Gastrocnemius medialis (tissue), 4 donors: ENCODE measurements at regions not wholly inside any gene's neighbourhood (a gene's known extent, or its start where the extent isn't known, plus 50 kb on each side); places are given as distances from the start of the nearest gene placed in this dataset.
"Not testable (repeated sequence)": the region's sequence is repeated elsewhere in the genome, so short reads cannot be mapped to it uniquely, and the experiment has no call there.

ENCODE experiments used
- ATAC-seq, 2 donors: fragments of 150-250 bp; one replicate each; pipeline ENCODE4 v1.9.1; 2016
- DNase-seq, 2 donors: peaks; one replicate each; pipeline ENCODE4 v3.0.0-alpha.2; 2019
- H3K27ac ChIP-seq, 4 donors: fragments of 200-600 bp; sonication (generic); 1 replicate in 1 of 4; 2 replicates in 3 of 4; pipeline ENCODE4 v1.5.1; 2016 to 2018; ENCODE audit warnings: mild to moderate bottlenecking in 2 of 4, moderate library complexity in 1 of 4
- H3K27me3 ChIP-seq, 3 donors: fragments of 200-600 bp; sonication (generic) in 2 of 3; 1 replicate in 1 of 3; 2 replicates in 2 of 3; pipeline versions ENCODE4 v1.5.1 to v1.6.0; 2016 to 2019; ENCODE audit warnings: mild to moderate bottlenecking in 1 of 3, moderate library complexity in 1 of 3
- H3K36me3 ChIP-seq, 2 donors: fragments of 200-600 bp; sonication (generic) in 1 of 2; one replicate each; pipeline ENCODE4 v1.5.1; 2017 to 2018
- H3K4me1 ChIP-seq, 2 donors: fragments of 200-600 bp; sonication (generic) in 1 of 2; one replicate each; pipeline ENCODE4 v1.5.1; 2016 to 2017; ENCODE audit warnings: mild to moderate bottlenecking in 2 of 2
- H3K4me3 ChIP-seq, 4 donors: fragments of 200-600 bp; sonication (generic) in 3 of 4; 1 replicate in 1 of 4; 2 replicates in 3 of 4; pipeline ENCODE4 v1.5.1; 2016 to 2019; ENCODE audit warnings: mild to moderate bottlenecking in 2 of 4
- H3K9me3 ChIP-seq, 3 donors: fragments of 200-600 bp; sonication (generic) in 2 of 3; 1 replicate in 1 of 3; 2 replicates in 2 of 3; pipeline ENCODE4 v1.5.1; 2016 to 2019
- POLR2A ChIP-seq, 2 donors: fragments of 450-650 bp; IDR thresholded peaks; one replicate each; pipeline ENCODE4 v1.6.1; 2017; ENCODE audit warnings: antibody characterized with exemption in 2 of 2, mild to moderate bottlenecking in 2 of 2, moderate library complexity in 2 of 2
- in situ Hi-C, 4 donors: fragments of 200-750 bp; cut with MboI; loops; one replicate each; pipeline versions ENCODE4 v1.15.0 to v1.8.0; 2017; ENCODE audit warnings: low sequenced_read_pairs in 4 of 4
- intact Hi-C: fragments of 100-400 bp; cut with DNase I; formaldehyde crosslinking; loops from one replicate; pipeline ENCODE4 v1.15.1; 2023; ENCODE audit warnings: low total_unique reads
- TF ChIP-seq, protein P1 (sequence below), 5 experiments: fragments of 450-650 bp in 3 of 5; fragments of 200-600 bp in 2 of 5; sonication (generic) in 2 of 5; IDR thresholded peaks in 4 of 5; conservative IDR thresholded peaks in 1 of 5; 1 replicate in 4 of 5; 2 replicates in 1 of 5; pipeline ENCODE4 v1.5.1; 2016 to 2019; ENCODE audit warnings: antibody characterized with exemption in 5 of 5, mild to moderate bottlenecking in 3 of 5, moderate library complexity in 3 of 5

DNA sequence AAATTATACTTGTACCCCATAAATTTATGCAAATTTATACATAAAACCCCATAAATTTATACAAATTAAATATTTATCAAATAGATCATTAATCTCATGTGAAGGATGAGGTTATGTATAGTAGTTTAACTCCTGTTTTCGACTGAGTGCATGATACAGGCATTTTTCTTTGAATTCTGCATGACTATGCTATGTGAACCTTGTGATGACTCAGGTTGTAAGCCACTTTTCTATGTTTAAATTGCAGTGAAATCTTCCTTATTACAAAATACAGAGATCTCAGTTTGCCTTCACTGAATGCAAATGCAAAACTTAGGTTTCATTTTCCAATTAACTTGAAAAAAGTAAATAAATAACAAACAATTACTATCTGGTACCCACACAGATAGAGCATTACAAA, 843.7 kb downstream of the CDH11 start:
- Histone ChIP-seq H3K9me3 (no peaks in the 10 kb centered on the region), H3K4me3 (no peak overlapping the region), H3K4me1 (no peaks in the 10 kb centered on the region), H3K27me3 (no peaks in the 10 kb centered on the region), H3K36me3 (no peaks in the 10 kb centered on the region), H3K27ac (no peak overlapping the region)
- intact Hi-C loops: no loop called here
- DNase-seq (no peak), ATAC-seq (no peak)
- TF ChIP-seq, protein P1, sequence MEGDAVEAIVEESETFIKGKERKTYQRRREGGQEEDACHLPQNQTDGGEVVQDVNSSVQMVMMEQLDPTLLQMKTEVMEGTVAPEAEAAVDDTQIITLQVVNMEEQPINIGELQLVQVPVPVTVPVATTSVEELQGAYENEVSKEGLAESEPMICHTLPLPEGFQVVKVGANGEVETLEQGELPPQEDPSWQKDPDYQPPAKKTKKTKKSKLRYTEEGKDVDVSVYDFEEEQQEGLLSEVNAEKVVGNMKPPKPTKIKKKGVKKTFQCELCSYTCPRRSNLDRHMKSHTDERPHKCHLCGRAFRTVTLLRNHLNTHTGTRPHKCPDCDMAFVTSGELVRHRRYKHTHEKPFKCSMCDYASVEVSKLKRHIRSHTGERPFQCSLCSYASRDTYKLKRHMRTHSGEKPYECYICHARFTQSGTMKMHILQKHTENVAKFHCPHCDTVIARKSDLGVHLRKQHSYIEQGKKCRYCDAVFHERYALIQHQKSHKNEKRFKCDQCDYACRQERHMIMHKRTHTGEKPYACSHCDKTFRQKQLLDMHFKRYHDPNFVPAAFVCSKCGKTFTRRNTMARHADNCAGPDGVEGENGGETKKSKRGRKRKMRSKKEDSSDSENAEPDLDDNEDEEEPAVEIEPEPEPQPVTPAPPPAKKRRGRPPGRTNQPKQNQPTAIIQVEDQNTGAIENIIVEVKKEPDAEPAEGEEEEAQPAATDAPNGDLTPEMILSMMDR (IDR thresholded peaks at IDR 0.05 in 4 of 5, conservative IDR thresholded peaks at IDR 0.05 in 1 of 5): no peak
- TF ChIP-seq POLR2A (IDR thresholded peaks at IDR 0.05): no peak
- in situ Hi-C loops: no loop called here

DNA sequence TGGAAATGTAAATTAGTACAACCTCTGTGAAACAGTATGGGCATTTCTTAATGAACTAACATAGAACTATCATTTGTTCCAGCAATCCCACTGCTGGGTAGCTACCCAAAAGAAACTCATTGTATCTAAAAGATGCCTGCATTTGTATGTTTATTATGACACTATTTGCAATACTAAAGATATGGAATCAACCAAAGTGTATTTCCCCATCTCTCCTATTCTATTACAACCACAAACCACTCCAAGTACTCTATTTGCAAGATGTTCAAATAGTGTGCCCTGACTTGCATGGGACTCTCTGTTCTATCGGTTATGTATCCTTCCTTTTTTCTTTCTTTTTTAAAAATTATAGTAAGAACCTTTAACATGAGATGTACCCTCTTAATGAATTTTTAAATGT, 845.2 kb downstream of the CDH11 start:
- no peaks in the 10 kb centered on the region for H3K9me3 ChIP-seq
- no peaks in the 10 kb centered on the region for H3K27me3 ChIP-seq
- intact Hi-C loops (no loop called here), in situ Hi-C loops (no loop called here)
- no peak overlapping the region for H3K4me3 ChIP-seq
- H3K4me1 ChIP-seq: no peaks in the 10 kb centered on the region
- DNase-seq (no peak), ATAC-seq (no peak)
- no peaks in the 10 kb centered on the region for H3K36me3 ChIP-seq
- TF ChIP-seq, protein P1 (IDR thresholded peaks at IDR 0.05 in 4 of 5, conservative IDR thresholded peaks at IDR 0.05 in 1 of 5): no peak
- no peak for TF ChIP-seq POLR2A (IDR thresholded peaks at IDR 0.05)
- H3K27ac ChIP-seq: no peak overlapping the region

DNA sequence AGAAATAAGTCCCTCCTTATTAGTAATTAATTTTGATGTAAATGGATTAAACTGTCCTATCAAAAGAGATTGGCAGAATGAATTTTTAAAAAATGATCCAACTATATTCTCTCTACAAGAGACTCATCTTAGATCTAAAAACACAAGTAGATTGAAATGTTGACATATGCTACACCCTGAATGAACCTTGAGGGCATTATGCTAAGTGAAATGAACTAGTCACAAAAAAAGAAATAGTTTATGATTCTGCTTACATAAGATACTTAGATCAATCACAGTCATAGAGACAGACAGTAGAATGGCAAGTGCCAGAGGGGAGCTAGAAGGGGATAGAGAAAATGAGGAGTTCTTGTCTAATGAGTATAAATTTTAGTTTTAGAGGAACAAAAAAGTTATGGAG, 849.8 kb downstream of the CDH11 start:
- TF ChIP-seq, protein P1 (IDR thresholded peaks at IDR 0.05 in 4 of 5, conservative IDR thresholded peaks at IDR 0.05 in 1 of 5): no peak
- TF ChIP-seq POLR2A (IDR thresholded peaks at IDR 0.05): no peak
- Histone ChIP-seq H3K36me3 (no peaks in the 10 kb centered on the region), H3K4me3 (no peak overlapping the region), H3K27me3 (no peaks in the 10 kb centered on the region), H3K27ac (no peak overlapping the region), H3K4me1 (no peaks in the 10 kb centered on the region), H3K9me3 (no peaks in the 10 kb centered on the region)
- intact Hi-C loops: no loop called here
- ATAC-seq (no peak), DNase-seq (no peak)
- in situ Hi-C loops: no loop called here

DNA sequence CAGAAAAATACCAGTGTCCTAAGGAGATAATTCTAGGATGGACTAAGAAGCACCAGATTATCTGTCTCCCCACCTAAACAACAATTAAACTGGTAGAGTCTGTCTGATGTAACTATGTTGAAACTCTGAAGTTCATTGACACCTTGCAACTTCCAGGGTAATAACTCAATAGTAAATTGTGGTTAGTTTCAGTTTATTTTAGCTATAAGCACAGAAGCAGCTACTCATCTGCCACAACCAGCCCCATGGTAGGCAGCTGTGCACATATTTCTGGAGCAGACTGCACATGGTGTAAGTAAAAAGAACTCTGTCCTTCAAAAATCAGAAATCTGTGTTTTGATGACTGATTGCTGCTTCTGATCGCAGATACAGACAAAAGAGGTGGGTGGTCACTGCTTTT, 852.1 kb downstream of the CDH11 start:
- no peaks in the 10 kb centered on the region for H3K27me3 ChIP-seq
- no peak for DNase-seq
- H3K9me3 ChIP-seq: no peaks in the 10 kb centered on the region
- in situ Hi-C loops: no loop called here
- ATAC-seq: no peak
- H3K27ac ChIP-seq: no peak overlapping the region
- intact Hi-C loops: no loop called here
- TF ChIP-seq POLR2A (IDR thresholded peaks at IDR 0.05): no peak
- TF ChIP-seq, protein P1 (IDR thresholded peaks at IDR 0.05 in 4 of 5, conservative IDR thresholded peaks at IDR 0.05 in 1 of 5): no peak
- no peaks in the 10 kb centered on the region for H3K4me1 ChIP-seq
- no peak overlapping the region for H3K4me3 ChIP-seq
- H3K36me3 ChIP-seq: no peaks in the 10 kb centered on the region

DNA sequence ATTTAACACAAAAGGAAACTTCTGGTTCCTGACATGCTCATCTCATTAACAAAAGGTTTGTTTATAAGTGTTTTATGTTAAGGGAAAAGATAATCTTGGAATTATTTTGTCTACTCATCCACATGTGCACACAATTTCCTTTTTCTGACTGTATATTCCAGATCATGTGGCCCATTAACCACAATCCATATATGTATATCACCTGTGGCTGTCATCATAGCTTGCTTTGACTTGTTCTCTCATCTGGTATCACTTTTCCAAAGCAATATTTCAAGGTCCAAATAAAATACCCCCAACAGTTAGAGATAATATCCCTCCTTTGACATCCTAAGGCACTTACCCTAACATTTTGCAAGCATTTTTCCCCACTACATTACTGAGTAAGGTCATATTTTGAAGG, 856.1 kb downstream of the CDH11 start:
- Histone ChIP-seq H3K36me3 (no peaks in the 10 kb centered on the region), H3K9me3 (no peaks in the 10 kb centered on the region), H3K27ac (no peak overlapping the region), H3K4me1 (no peaks in the 10 kb centered on the region), H3K4me3 (no peak overlapping the region), H3K27me3 (no peaks in the 10 kb centered on the region)
- in situ Hi-C loops: no loop called here
- TF ChIP-seq, protein P1 (IDR thresholded peaks at IDR 0.05 in 4 of 5, conservative IDR thresholded peaks at IDR 0.05 in 1 of 5): no peak
- no peak for TF ChIP-seq POLR2A (IDR thresholded peaks at IDR 0.05)
- ATAC-seq (no peak), DNase-seq (no peak)
- intact Hi-C loops: no loop called here

DNA sequence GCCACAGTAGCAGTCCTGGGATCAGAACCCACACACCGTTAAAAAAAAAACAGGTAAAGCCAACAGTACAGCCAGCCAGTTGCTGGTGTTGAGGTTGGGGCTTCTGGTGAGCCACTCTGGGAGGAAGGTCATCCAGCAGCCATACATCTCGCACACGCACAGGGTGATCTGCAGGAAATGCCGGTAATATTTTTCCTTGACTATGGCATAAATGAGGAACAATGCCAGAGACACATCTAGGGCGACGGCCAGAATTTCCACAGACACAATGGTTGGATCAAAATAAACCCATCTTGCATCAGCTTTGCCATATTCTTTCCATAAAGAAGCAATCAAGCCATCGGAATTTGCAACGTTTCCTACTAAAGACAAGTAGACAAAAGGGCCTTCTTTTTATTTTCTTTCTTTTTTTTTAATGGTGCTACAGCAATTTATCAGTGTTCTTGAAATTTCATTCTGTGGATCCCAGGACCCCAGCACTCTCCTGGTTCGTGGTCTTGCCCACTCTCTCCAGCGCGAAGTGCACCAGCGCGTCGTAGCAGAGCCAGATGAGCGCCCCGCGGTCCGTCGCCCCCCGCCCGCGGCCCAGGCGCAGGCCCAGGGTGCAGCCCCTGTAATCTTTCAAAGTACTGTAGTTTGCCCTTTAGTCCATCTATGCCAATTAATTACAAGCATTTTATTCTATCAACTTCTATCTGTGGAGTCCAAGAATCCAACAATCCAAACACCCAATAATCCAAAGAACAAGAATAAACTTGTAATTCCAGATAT, 861.0 kb downstream of the CDH11 start:
- in situ Hi-C loops, ATAC-seq, H3K4me3 ChIP-seq, H3K9me3 ChIP-seq, H3K36me3 ChIP-seq, DNase-seq, H3K4me1 ChIP-seq, H3K27me3 ChIP-seq, H3K27ac ChIP-seq, intact Hi-C loops: not testable (repeated sequence)
